Gastrocnemius medialis (tissue), 4 donors: ENCODE measurements at regions not wholly inside any gene's neighbourhood (a gene's known extent, or its start where the extent isn't known, plus 50 kb on each side); places are given as distances from the start of the nearest gene placed in this dataset.

Source experiments
- POLR2A ChIP-seq, 2 donors: fragments of 450-650 bp; IDR thresholded peaks; one replicate each; pipeline ENCODE4 v1.6.1; 2017; ENCODE audit warnings: antibody characterized with exemption in 2 of 2, mild to moderate bottlenecking in 2 of 2, moderate library complexity in 2 of 2
- TF ChIP-seq, protein P1 (sequence below), 5 experiments: fragments of 450-650 bp in 3 of 5; fragments of 200-600 bp in 2 of 5; sonication (generic) in 2 of 5; IDR thresholded peaks in 4 of 5; conservative IDR thresholded peaks in 1 of 5; 1 replicate in 4 of 5; 2 replicates in 1 of 5; pipeline ENCODE4 v1.5.1; 2016 to 2019; ENCODE audit warnings: antibody characterized with exemption in 5 of 5, mild to moderate bottlenecking in 3 of 5, moderate library complexity in 3 of 5

DNA sequence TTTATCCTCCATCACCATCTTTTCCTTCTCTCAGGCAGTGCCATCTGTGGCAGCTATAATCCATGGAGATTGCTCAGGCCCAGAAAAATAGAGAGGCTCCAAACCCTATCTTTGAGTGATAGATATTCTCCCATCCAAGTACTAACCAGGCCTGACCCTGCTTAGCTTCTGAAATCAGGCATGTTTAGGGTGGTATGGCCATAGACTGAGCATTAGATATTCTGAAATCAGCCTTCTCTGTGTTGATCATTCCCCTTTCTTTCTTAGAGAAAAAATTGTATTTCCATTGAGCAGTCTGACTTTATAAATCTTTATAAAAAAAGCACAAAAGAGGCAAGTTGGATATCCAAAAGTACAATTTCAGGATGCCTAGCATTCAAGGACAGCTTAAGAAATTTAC is 131.5 kb upstream of the ACVR2A start:
- TF ChIP-seq, protein P1, sequence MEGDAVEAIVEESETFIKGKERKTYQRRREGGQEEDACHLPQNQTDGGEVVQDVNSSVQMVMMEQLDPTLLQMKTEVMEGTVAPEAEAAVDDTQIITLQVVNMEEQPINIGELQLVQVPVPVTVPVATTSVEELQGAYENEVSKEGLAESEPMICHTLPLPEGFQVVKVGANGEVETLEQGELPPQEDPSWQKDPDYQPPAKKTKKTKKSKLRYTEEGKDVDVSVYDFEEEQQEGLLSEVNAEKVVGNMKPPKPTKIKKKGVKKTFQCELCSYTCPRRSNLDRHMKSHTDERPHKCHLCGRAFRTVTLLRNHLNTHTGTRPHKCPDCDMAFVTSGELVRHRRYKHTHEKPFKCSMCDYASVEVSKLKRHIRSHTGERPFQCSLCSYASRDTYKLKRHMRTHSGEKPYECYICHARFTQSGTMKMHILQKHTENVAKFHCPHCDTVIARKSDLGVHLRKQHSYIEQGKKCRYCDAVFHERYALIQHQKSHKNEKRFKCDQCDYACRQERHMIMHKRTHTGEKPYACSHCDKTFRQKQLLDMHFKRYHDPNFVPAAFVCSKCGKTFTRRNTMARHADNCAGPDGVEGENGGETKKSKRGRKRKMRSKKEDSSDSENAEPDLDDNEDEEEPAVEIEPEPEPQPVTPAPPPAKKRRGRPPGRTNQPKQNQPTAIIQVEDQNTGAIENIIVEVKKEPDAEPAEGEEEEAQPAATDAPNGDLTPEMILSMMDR (IDR thresholded peaks at IDR 0.05 in 4 of 5, conservative IDR thresholded peaks at IDR 0.05 in 1 of 5), result no peak
- no peak for TF ChIP-seq POLR2A (IDR thresholded peaks at IDR 0.05)
